ENCODE measurements at regions not wholly inside any gene's neighbourhood (a gene's known extent, or its start where the extent isn't known, plus 50 kb on each side); places are given as distances from the start of the nearest gene placed in this dataset.

- no peak for DNase-seq
Observed at GRCh38 chr6:88223298-88223697, 57.2 kb upstream of the CNR1 start.

GRCh38 chr6:88220493-88220892 is 54.3 kb upstream of the CNR1 start:
- no peak for DNase-seq

GRCh38 chr6:88216182-88216581 is 50.0 kb upstream of the CNR1 start:
- DNase-seq: no peak

Data from activated CD4-positive, alpha-beta T cell treated with anti-CD3 and anti-CD28 coated beads, Interleukin-2, Interleukin-6, amounts not matched to agents 100 ng/mL and 50 ng/mL, durations not matched to agents 16 hours and 8 hours (primary cell).